HAP-1 (cell line): ENCODE measurements at regions not wholly inside any gene's neighbourhood (a gene's known extent, or its start where the extent isn't known, plus 50 kb on each side); places are given as distances from the start of the nearest gene placed in this dataset.
A peak's percentile ranks its signal among the peaks of the same experiment; 100 is the strongest.

Experiments
- DNase-seq, 2 experiments: peaks; one replicate each; pipeline ENCODE4 v3.0.0-alpha.2; 2016 to 2020; ENCODE audit warnings: low spot score in 2 of 2
- H3K27me3 ChIP-seq: fragments of 250-450 bp; sonication (Bioruptor Pico); 2 replicates; pipeline ENCODE4 v1.5.1; 2020; ENCODE audit warnings: low read depth, mild to moderate bottlenecking, moderate library complexity
- H3K36me3 ChIP-seq: fragments of 250-450 bp; sonication (Bioruptor Pico); replicated peaks from 2 replicates; pipeline ENCODE4 v1.5.1; 2020; ENCODE audit warnings: mild to moderate bottlenecking
- H3K4me1 ChIP-seq: fragments of 250-450 bp; sonication (Bioruptor Pico); 2 replicates; pipeline ENCODE4 v1.5.1; 2020; ENCODE audit warnings: mild to moderate bottlenecking
- H3K4me3 ChIP-seq: fragments of 250-450 bp; sonication (Bioruptor Pico); 2 replicates; pipeline ENCODE4 v1.5.1; 2020; ENCODE audit warnings: mild to moderate bottlenecking, moderate library complexity
- H3K9me3 ChIP-seq: fragments of 250-450 bp; sonication (Bioruptor Pico); 2 replicates; pipeline ENCODE4 v1.5.1; 2020; ENCODE audit warnings: mild to moderate bottlenecking, moderate library complexity
- in situ Hi-C: fragments of 300-500 bp; cut with MboI; formaldehyde crosslinking; loops from 3 replicates; pipeline ENCODE4 v1.14.3; 2020; ENCODE audit warnings: low sequenced_read_pairs, inconsistent platforms, mixed read lengths

DNA sequence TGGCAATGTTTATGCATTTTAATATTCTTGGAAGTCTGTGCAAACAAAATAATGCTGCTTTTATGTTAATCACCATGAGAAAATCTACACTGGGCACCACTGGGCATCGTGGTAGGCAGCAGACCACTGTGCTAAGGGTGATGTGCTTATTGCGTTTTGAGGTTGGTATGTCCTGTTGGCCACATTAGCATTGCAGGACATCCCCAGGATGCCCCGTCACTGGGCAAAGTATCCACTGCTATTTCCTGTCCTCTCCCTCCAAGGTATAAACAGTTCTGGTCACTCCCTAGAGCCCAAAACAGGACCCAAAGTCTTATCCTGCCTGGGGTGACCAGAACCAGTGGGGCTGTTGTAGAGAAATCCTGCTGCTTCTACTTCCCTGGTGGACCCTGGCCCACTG lies 284.2 kb upstream of the ROPN1 start:
- H3K36me3 ChIP-seq: no peaks in the 10 kb centered on the region
- H3K27me3 ChIP-seq: no peaks in the 10 kb centered on the region
- in situ Hi-C loops: no loop called here
- no peaks in the 10 kb centered on the region for H3K9me3 ChIP-seq
- H3K4me1 ChIP-seq: no peaks in the 10 kb centered on the region
- DNase-seq: no peak
- no peak overlapping the region for H3K4me3 ChIP-seq

DNA sequence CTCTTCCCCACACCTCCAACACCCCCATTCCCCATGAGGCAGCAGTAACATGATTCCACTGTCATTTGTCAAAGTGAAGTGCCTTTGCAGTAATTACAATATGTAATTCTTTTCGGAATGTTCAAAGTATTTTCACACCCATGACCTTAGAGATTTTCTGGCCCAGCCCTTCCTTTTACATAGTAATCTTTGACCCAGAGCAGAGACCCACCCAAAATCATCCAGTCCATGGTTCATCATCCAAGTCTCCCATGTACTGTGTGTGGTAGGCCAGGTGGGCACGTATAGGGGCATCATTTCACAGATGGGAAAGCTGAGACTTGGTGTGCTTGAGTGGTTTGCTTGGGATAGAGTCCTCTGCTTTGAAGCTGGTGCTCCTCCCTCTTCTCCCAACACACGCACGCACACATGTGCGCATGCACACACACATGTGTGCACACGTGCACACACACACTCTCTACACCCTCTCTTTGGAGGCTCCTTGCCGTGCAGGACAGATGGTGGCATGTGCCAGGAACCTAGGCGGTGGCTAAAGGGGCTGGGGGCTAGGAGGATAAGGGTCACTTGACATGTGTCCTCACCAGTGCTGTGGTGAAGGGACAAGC lies 284.7 kb upstream of the ROPN1 start:
- Histone ChIP-seq H3K9me3 (no peaks in the 10 kb centered on the region), H3K4me1 (no peaks in the 10 kb centered on the region), H3K27me3 (no peaks in the 10 kb centered on the region), H3K36me3 (no peaks in the 10 kb centered on the region), H3K4me3 (no peak overlapping the region)
- no peak for DNase-seq
- in situ Hi-C loops: no loop called here

DNA sequence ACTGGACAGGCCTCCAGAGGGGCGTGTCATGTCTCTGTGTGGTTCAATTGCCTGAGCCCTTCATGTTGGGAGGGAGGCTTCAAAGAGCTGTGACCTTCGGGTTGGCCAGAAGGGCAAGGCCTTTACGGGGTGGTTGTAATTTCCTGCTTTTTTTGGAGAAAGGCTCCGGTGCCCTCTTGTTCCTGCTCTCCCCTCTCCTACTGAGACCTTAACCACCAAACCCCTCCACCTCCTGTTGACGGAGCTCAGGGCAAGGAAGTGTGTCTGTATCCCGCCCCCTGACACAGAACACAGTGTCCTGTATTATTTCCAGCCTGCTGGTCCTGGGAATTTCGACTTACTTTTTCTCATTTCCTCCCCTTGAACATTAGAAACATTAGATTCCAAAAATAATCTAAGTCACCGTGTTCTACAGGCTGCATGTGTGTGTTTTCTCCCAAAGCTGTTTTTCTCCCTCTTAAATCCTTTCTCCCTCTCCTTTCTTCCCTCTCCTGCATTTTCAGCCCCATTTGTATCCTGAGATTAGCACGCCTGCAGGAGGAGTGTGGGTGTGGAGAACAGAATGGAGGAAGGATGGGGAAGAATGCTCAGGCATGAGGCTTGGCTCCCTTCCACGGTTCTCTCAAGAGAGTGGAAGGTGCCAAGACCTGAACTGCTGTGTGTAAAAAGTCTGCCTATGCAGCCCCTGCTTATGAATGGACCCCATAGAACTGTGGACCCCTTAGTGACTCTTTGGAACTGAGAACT lies 285.4 kb upstream of the ROPN1 start:
- Histone ChIP-seq H3K4me3 (no peak overlapping the region), H3K4me1 (no peaks in the 10 kb centered on the region), H3K27me3 (no peaks in the 10 kb centered on the region), H3K9me3 (no peaks in the 10 kb centered on the region), H3K36me3 (no peaks in the 10 kb centered on the region)
- DNase-seq: no peak
- in situ Hi-C loops: no loop called here

DNA sequence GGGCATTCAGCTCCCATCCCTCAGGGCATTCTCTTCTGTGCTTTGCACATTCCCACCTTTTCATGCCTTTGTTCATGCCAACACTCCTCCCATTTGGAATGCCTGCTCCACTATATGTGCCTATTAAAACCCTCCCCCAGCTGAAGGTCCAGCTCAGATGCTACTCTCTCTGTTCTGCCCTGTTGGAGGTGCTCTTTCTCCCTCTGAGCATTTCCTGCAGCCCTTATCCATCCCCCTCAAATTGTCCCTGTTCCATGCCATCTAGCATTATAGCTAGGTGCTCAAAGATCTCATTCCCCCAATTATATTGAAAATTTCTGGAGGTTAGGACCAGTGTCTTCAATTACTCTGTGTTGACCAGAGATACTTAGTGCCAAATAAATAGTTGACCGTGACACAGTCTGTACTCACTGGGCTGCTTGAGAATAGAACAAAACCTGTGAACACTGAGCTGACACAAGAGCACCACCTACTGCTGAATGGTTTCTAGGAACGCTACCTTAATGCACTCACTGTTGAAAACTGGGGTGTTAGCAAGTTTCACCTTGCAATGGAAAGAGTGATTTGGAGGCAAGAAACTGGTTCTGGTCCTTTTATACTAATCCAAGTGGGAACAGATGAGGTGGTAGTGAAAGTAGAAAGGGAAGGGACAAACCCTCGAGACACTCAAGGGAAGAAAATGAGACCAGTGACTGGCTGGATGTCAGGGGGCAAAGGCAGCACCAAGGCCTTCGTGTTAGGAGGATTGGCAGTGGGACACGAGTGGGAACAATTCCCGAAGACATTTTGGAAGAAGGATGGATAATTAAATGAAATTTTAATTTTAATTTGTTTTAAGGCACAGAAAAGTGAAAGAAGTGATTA lies 289.8 kb upstream of the ROPN1 start:
- no peak for DNase-seq
- in situ Hi-C loops: no loop called here
- no peaks in the 10 kb centered on the region for H3K4me1 ChIP-seq
- no peak overlapping the region for H3K4me3 ChIP-seq
- no peaks in the 10 kb centered on the region for H3K9me3 ChIP-seq
- H3K36me3 ChIP-seq: no peaks in the 10 kb centered on the region
- H3K27me3 ChIP-seq: peaks cover 10% of the 10 kb centered on the region

DNA sequence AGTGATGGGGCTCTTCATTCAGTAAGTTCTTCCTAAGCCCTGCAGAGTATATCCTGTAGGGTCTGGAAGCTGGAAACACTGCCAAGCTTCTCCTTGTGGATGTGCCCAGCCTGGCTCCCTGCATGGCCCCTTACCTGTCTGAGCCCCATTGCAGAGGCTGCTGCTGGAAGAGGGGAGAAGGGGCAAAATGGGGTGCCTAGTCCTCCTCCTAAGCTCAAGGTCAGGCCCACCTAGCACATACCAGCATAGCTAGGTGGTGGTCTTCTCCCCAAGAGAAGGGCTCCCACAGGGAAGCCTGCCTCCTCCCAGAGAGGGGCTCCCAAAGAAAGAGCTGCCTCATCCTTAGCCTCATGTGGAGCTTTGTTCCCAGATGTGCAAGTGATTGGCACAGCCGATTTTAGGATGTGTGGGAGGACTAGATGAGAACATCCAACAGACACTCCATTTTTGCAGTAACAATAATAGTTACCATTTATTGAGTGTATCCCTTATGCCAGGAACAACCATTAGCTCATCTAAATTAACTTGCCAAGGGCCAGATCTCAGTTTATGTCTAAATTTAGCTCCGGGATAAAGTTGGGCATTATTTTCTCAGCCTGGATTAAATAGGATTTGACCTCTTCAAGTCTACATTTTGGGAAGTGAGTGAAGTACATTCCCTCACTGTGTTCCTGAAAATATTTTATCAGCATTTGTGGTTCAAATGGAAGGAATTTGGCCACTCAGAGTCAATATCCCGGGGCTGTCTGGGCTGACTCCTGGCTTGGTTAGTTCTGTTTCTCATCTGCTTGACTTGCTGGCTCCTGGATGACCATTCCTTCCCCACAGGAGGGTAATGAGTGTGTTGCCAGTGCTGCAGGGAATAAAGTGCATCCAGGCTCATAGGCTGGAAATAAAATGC lies 291.1 kb upstream of the ROPN1 start:
- no peaks in the 10 kb centered on the region for H3K9me3 ChIP-seq
- H3K27me3 ChIP-seq: peaks cover 10% of the 10 kb centered on the region
- H3K4me1 ChIP-seq: no peaks in the 10 kb centered on the region
- in situ Hi-C loops: no loop called here
- no peak overlapping the region for H3K4me3 ChIP-seq
- no peak for DNase-seq
- H3K36me3 ChIP-seq: no peaks in the 10 kb centered on the region

DNA sequence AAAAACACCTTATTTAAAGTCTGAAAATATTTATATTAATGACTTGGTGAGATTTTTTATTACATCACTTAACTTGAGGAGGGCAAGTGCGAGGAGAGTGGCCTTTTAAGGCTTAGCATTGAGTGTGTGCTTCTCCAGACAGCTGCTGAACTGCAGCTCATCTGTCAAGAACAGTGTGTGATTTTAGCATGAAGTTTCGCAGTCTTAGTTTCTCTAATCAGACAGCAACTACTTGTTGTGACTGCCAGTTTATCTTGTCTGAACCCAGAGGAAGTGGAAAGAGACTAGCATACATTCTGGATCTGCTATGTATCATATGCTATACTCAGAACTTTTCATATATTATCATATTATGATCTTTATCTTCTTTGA lies 291.7 kb upstream of the ROPN1 start:
- in situ Hi-C loops: no loop called here
- H3K36me3 ChIP-seq: no peaks in the 10 kb centered on the region
- no peak for DNase-seq

DNA sequence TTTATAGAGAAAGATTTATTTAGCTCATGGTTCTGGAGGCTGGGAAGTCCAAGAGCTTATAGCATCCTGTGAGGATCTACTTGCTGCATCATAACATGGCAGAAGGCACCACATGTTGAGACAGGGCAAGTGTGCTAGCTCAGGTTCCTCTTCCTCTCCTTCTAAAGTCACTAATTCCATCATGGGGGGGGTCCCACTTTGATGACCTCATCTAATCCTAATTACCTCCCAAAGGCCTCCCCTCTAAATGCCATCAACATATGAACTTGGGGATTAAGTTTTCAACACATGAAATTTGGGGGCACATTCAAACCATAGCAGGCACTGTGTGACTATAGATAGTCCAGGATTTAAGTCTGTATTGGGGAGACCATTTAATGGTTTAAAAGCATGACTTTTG lies 297.1 kb upstream of the ROPN1 start:
- H3K27me3 ChIP-seq: peaks cover 15% of the 10 kb centered on the region
- DNase-seq: no peak

More for the DNA sequence above, 291.7 kb upstream of the ROPN1 start:
- no peak overlapping the region for H3K4me3 ChIP-seq
- peaks cover 13% of the 10 kb centered on the region for H3K27me3 ChIP-seq
- no peaks in the 10 kb centered on the region for H3K4me1 ChIP-seq
- H3K9me3 ChIP-seq: no peaks in the 10 kb centered on the region

DNA sequence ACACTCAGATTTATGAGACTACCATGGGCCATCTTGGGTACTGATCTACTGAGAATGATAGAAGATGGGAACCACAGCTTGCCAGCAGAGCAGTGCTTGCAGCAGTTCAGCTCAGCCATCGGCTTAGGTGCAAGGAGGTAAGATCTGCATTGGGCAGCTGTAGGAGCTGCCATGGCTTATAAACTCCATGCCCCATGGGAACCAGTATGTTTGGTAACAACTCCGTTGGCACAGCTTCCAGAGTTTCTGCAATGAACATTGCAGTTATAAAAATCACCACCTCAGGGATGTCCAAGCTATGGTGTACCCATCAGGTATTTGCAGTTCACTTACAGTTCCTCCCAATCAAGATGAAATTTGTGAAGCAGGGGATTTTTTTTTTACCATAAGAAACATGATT lies 299.1 kb upstream of the ROPN1 start:
- Histone ChIP-seq H3K4me3 (no peak overlapping the region), H3K4me1 (peaks cover 3% of the 10 kb centered on the region; the same call in 1 of the 2 replicates), H3K27me3 (peaks cover 6% of the 10 kb centered on the region; the same call in 1 of the 2 replicates), H3K9me3 (no peaks in the 10 kb centered on the region), H3K36me3 (no peaks in the 10 kb centered on the region)
- in situ Hi-C loops: no loop called here
- no peak for DNase-seq

More for the DNA sequence above, 297.1 kb upstream of the ROPN1 start:
- Histone ChIP-seq H3K4me1 (no peaks in the 10 kb centered on the region), H3K9me3 (no peaks in the 10 kb centered on the region), H3K4me3 (no peak overlapping the region), H3K36me3 (no peaks in the 10 kb centered on the region)
- in situ Hi-C loops: no loop called here

DNA sequence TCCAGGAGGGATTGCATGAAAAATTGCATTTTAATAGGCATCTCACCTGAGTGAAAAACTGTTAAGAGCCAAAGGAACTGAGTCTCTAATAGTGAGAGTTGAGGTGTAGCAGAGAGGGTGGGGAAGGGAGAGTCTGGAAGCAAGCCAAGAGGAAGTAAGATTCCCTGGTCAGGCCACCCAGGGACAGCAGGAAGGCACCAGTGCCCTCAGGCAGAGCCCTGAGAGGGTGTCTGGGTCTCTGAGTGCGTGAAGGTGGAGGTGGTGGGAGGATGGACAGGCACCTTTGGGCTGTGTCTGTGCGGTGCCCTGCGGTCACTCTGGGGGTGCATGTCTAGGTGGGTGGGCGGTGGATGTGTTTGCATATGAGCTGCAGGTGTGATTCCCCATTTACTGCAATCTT lies 300.4 kb upstream of the ROPN1 start:
- no peaks in the 10 kb centered on the region for H3K36me3 ChIP-seq
- H3K27me3 ChIP-seq: peaks cover 9% of the 10 kb centered on the region
- H3K4me3 ChIP-seq: no peak overlapping the region
- H3K9me3 ChIP-seq: no peaks in the 10 kb centered on the region
- H3K4me1 ChIP-seq: peaks cover 3% of the 10 kb centered on the region; the same call in 1 of the 2 replicates
- no peak for DNase-seq
- in situ Hi-C loops: no loop called here

DNA sequence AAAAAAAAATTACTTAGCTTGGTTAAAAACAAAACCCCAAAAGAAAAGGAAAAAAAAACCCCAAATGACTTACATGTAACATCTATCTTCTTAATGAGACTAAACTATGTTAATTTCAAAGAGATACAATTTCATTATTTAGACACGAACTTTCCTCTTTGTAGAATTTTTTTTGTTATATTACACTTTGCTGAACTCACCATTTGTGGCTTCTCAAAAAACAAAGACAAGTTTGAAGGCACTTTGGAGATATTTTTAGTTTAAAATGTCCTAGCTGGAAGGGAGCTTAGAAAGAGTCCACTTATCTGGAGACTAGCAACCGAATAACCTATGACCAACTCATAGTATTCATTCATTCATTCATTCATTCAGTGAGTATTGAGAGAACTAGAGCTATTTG lies 301.7 kb upstream of the ROPN1 start:
- in situ Hi-C loops: no loop called here
- peaks cover 6% of the 10 kb centered on the region for H3K27me3 ChIP-seq
- H3K4me1 ChIP-seq: peaks cover 3% of the 10 kb centered on the region; the same call in 1 of the 2 replicates

DNA sequence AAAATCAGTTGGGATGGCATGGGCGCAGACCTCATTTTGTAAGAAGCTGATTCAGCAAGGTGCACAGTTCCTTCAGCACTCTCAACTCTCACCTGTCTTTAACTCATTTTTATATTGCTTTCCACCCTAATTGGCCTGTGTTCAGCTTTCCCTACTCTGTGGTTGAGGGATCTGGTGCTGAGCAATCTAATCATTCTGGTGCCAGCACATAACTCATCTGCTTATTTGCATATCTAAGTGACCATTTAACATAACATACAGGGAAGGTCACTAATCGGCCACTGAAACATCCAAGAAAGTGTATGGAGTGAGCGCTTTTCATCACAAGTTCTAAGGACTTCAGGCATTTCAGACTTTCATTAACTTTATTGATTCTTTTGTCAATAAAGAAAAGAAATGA lies 303.4 kb upstream of the ROPN1 start:
- Histone ChIP-seq H3K27me3 (peaks cover 12% of the 10 kb centered on the region), H3K36me3 (no peaks in the 10 kb centered on the region), H3K4me1 (peaks cover 3% of the 10 kb centered on the region; the same call in 1 of the 2 replicates), H3K9me3 (no peaks in the 10 kb centered on the region), H3K4me3 (no peak overlapping the region)
- in situ Hi-C loops: no loop called here
- peak in 1 of 2 experiments; percentile 6 for DNase-seq

More for the DNA sequence above, 301.7 kb upstream of the ROPN1 start:
- Histone ChIP-seq H3K36me3 (no peaks in the 10 kb centered on the region), H3K9me3 (no peaks in the 10 kb centered on the region), H3K4me3 (no peak overlapping the region)
- no peak for DNase-seq

DNA sequence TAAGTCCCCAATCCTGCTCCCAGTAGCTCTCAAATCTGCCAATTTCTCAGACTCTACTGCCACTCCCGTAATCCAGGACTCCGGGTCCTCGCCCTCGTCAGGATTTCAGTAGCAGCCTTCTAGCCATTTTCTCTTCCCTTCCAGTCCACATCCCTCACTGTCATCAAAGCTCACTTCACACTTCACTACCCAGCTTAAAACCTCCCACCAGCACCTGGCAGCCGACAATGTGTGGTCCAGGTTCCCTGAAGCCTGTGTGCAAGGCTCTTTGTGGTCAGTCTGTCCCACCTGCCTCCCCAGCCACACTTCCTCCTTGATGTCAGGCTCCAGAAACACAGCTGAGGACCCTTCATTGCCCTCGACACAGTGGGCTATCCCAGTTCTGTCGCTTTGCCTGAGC lies 304.5 kb upstream of the ROPN1 start:
- Histone ChIP-seq H3K36me3 (no peaks in the 10 kb centered on the region), H3K27me3 (peaks cover 17% of the 10 kb centered on the region), H3K9me3 (no peaks in the 10 kb centered on the region), H3K4me3 (no peak overlapping the region), H3K4me1 (peaks cover 3% of the 10 kb centered on the region; the same call in 1 of the 2 replicates)
- DNase-seq: no peak
- in situ Hi-C loops: no loop called here
